ENCODE measurements at regions not wholly inside any gene's neighbourhood (a gene's known extent, or its start where the extent isn't known, plus 50 kb on each side); places are given as distances from the start of the nearest gene placed in this dataset.

- Histone ChIP-seq H3K27me3 (no peaks in the 10 kb centered on the region), H3K36me3 (no peaks in the 10 kb centered on the region), H3K4me3 (no peak overlapping the region), H3K9me3 (no peaks in the 10 kb centered on the region), H3K4me1 (no peaks in the 10 kb centered on the region), H3K27ac (no peak overlapping the region)
- no peak for TF ChIP-seq POLR2A (IDR thresholded peaks at IDR 0.05)
- TF ChIP-seq CTCF (IDR thresholded peaks at IDR 0.05), result no peak
- TF ChIP-seq POLR2AphosphoS5 (IDR thresholded peaks at IDR 0.05), result no peak
- no peak for DNase-seq
- 94 to 98% methylated on average over 7 of the region's 7 CpGs for WGBS, 2 donors
- intact Hi-C loops (cut with DNase I), result no loop called here
These were observed 73.2 kb upstream of the ZCCHC2 start for GRCh38 chr18:62449490-62450104.

DNA sequence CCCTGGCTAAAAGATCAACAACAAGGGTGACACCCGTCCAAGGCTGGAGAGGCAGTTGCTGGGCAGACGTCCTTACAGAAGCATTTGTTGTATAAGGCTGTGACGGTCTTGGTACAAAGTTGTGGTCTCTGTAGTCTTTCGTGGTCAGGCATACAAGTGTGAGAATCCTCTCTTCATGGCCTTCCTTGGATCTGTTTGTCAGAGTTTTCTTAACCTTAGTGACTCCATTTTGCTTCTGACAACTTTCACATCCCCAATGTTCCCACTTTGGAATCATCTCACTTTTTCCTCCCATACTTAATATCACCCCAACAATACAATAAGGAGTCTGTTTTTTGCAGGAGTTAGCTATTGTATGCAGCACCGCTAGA lies 72.7 kb upstream of the ZCCHC2 start:
- no peaks in the 10 kb centered on the region for H3K4me1 ChIP-seq
- H3K9me3 ChIP-seq, result no peaks in the 10 kb centered on the region
- H3K4me3 ChIP-seq, result no peak overlapping the region
- no peaks in the 10 kb centered on the region for H3K36me3 ChIP-seq
- 92 to 93% methylated on average over 5 of the region's 5 CpGs for WGBS, 2 donors
- no peaks in the 10 kb centered on the region for H3K27me3 ChIP-seq
- TF ChIP-seq EP300 (IDR thresholded peaks at IDR 0.05), result no peak
- TF ChIP-seq POLR2AphosphoS5 (IDR thresholded peaks at IDR 0.05), result no peak
- TF ChIP-seq CTCF (IDR thresholded peaks at IDR 0.05), result no peak
- DNase-seq, result no peak
- intact Hi-C loops (cut with DNase I), result no loop called here
- H3K27ac ChIP-seq, result no peak overlapping the region

DNA sequence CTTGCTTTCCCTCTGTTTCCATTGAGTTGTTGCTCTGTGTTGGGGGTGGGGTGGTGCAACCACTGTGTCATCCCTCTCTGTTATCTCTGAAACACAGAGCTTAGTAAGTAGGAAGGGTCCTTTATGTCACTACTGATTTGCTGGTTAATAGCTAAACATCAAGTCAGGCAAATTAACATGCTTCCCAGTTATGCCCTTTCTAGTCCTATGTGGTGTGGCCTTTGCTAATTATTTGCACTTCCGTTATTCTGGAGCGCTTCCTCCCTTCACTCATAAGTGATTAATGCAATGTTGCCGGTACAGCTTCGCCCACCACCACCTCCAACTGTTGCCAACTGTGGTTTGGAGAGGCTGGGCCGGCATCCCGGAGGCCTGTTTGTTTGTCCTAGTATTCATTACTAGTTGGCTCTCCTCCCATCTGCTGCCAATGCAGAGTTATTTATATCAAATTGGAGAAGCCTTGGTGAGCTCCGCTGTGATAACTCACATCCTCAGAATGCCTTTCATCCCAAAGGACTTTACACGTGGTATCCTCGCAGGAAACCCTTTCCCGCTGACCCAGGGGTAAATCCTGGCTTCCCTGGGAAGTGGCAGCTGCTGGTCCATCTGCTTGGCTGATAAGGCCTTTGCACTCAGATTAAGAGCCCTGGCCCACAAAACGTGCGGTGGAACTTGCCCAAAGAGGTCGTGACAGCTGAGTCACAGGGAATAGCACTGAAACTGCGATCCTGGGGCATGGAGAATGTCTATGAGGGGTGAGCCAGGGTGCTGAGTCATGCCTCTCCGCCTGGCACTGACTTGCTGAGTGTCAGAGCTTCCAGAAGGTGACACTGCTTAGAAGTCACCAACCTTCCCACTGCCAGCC lies 72.0 kb upstream of the ZCCHC2 start:
- Histone ChIP-seq H3K4me1 (no peaks in the 10 kb centered on the region), H3K27me3 (no peaks in the 10 kb centered on the region), H3K4me3 (no peak overlapping the region), H3K9me3 (no peaks in the 10 kb centered on the region), H3K36me3 (no peaks in the 10 kb centered on the region), H3K27ac (peak overlapping the region in 2 of 4 donors; percentile 17 to 25)
- intact Hi-C loops (cut with DNase I), result no loop called here
- TF ChIP-seq EP300 (IDR thresholded peaks at IDR 0.05) (no peak), POLR2AphosphoS5 (IDR thresholded peaks at IDR 0.05) (peak in 1 of 4 donors; percentile 22)
- WGBS, 2 donors, result 54 to 75% methylated on average over 15 of the region's 15 CpGs
- DNase-seq, result peak; percentile 72

DNA sequence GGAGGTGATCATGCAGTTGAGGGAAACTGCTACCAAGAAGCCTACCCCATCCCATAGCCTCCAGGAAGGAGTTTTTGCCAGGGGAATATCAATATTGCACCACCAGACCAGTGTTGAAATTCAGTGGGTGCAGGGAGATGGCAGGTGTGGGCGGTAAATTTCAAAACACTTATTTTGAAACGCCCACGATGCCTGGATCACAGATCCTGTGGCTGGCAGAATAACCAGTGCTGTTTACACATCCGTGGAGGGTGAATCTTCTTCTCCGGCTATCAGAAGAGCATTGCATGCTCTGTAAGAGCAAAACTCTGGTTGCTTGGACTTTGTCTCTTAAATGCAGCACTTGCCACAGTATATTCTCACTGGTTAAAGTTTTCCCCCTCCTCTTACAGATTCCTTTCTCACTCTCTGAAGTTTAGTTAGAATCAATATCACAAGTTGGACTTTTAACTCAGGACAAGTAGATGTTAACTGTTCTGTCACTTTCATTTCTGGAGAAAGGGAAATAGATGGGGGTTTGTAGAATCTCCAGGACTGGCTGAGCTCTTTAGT lies 70.5 kb upstream of the ZCCHC2 start:
- Histone ChIP-seq H3K9me3 (no peaks in the 10 kb centered on the region), H3K4me1 (no peaks in the 10 kb centered on the region), H3K27me3 (no peaks in the 10 kb centered on the region), H3K27ac (no peak overlapping the region), H3K36me3 (no peaks in the 10 kb centered on the region), H3K4me3 (no peak overlapping the region)
- intact Hi-C loops (cut with DNase I), result no loop called here
- DNase-seq, result no peak
- TF ChIP-seq POLR2AphosphoS5 (IDR thresholded peaks at IDR 0.05) (no peak), EP300 (IDR thresholded peaks at IDR 0.05) (no peak), CTCF (IDR thresholded peaks at IDR 0.05) (no peak), POLR2A (IDR thresholded peaks at IDR 0.05) (no peak)
- WGBS, 2 donors, result 33 to 55% methylated on average over 5 of the region's 5 CpGs

GRCh38 chr18:62453864-62454263 lies 69.0 kb upstream of the ZCCHC2 start:
- no peak for DNase-seq
- Histone ChIP-seq H3K4me1 (no peaks in the 10 kb centered on the region), H3K9me3 (no peaks in the 10 kb centered on the region), H3K36me3 (no peaks in the 10 kb centered on the region), H3K4me3 (no peak overlapping the region), H3K27me3 (no peaks in the 10 kb centered on the region), H3K27ac (no peak overlapping the region)
- intact Hi-C loops (cut with DNase I), result no loop called here
- no peak for TF ChIP-seq EP300 (IDR thresholded peaks at IDR 0.05)
- no peak for TF ChIP-seq POLR2AphosphoS5 (IDR thresholded peaks at IDR 0.05)
- no peak for TF ChIP-seq CTCF (IDR thresholded peaks at IDR 0.05)
- no peak for TF ChIP-seq POLR2A (IDR thresholded peaks at IDR 0.05)
- WGBS, 2 donors, result 91 to 92% methylated on average over 3 of the region's 3 CpGs

Measured in sigmoid colon (tissue), 6 donors.